HEK293 (cell line): ENCODE measurements at regions not wholly inside any gene's neighbourhood (a gene's known extent, or its start where the extent isn't known, plus 50 kb on each side); places are given as distances from the start of the nearest gene placed in this dataset.

Experiments used
- CTCF ChIA-PET: fragments of 350-600 bp; formaldehyde crosslinking; extraction: SDS; loops from one replicate; lab custom pipeline; 2021; ENCODE audit warnings: antibody characterized with exemption; lab: Yijun Ruan, JAX
- POLR2A ChIA-PET: fragments of 300-600 bp; formaldehyde crosslinking; extraction: SDS; loops from one replicate; lab custom pipeline; 2020; ENCODE audit warnings: antibody characterized with exemption, inconsistent platforms; lab: Yijun Ruan, JAX
- H3K27ac ChIP-seq: fragments of 200-500 bp; sonication (Bioruptor generic); 2 replicates; pipeline ENCODE4 v1.5.1; 2014; ENCODE audit warnings: low read depth, low read length, control low read depth, inconsistent platforms; ENCODE audit errors: extremely low read depth
- H3K36me3 ChIP-seq, 2 experiments: fragments of 200-500 bp in 1 of 2; sonication (Bioruptor generic) in 1 of 2; 1 replicate in 1 of 2; 2 replicates in 1 of 2; pipeline ENCODE4 v1.5.1; 2014 to 2017; ENCODE audit warnings: inconsistent platforms in 2 of 2, low read length in 2 of 2; ENCODE audit not compliant: control insufficient read depth in 2 of 2, insufficient read depth in 1 of 2
- H3K4me1 ChIP-seq: fragments of 200-500 bp; sonication (Bioruptor generic); 2 replicates; pipeline ENCODE4 v1.5.1; 2014; ENCODE audit warnings: mild to moderate bottlenecking, low read length, inconsistent platforms; ENCODE audit not compliant: control insufficient read depth, insufficient read depth
- H3K4me3 ChIP-seq: 2 replicates; pipeline ENCODE4 v1.5.1; 2011; ENCODE audit warnings: low read depth, mild to moderate bottlenecking, control low read depth, low read length, moderate library complexity
- H3K9me3 ChIP-seq: fragments of 200-500 bp; sonication (Bioruptor generic); 2 replicates; pipeline ENCODE4 v1.5.1; 2014; ENCODE audit warnings: low read depth, low read length, inconsistent platforms; ENCODE audit not compliant: control insufficient read depth, insufficient read depth
- AEBP2 ChIP-seq: fragments of 450-650 bp; formaldehyde crosslinking; IDR thresholded peaks from 2 replicates; pipeline ENCODE4 v1.5.1; 2016; ENCODE audit warnings: missing biosample characterization, missing genetic modification characterization, borderline replicate concordance
- FEZF1 ChIP-seq: fragments of 450-650 bp; formaldehyde crosslinking; IDR thresholded peaks from 2 replicates; pipeline ENCODE4 v1.5.1; 2016; ENCODE audit warnings: missing biosample characterization, missing genetic modification characterization
- TRIM28 ChIP-seq: IDR thresholded peaks from 2 replicates; pipeline ENCODE4 v1.6.1; 2011; ENCODE audit warnings: low read length, control low read depth, borderline replicate concordance
- ZBTB1 ChIP-seq: fragments of 450-650 bp; formaldehyde crosslinking; IDR thresholded peaks from 2 replicates; pipeline ENCODE4 v1.5.1; 2016; ENCODE audit warnings: missing biosample characterization, missing genetic modification characterization
- ZBTB17 ChIP-seq: fragments of 450-650 bp; formaldehyde crosslinking; IDR thresholded peaks from 2 replicates; pipeline ENCODE4 v1.5.1; 2016; ENCODE audit warnings: missing biosample characterization, missing genetic modification characterization
- ZNF133 ChIP-seq: fragments of 450-650 bp; formaldehyde crosslinking; IDR thresholded peaks from 2 replicates; pipeline ENCODE4 v1.5.1; 2016; ENCODE audit warnings: missing biosample characterization, missing genetic modification characterization
- ZNF239 ChIP-seq: fragments of 450-650 bp; formaldehyde crosslinking; IDR thresholded peaks from 2 replicates; pipeline ENCODE4 v1.5.1; 2016; ENCODE audit warnings: missing biosample characterization, missing genetic modification characterization
- ZNF548 ChIP-seq: fragments of 450-650 bp; formaldehyde crosslinking; IDR thresholded peaks from 2 replicates; pipeline ENCODE4 v1.5.1; 2016; ENCODE audit warnings: missing biosample characterization, missing genetic modification characterization
- ZNF561 ChIP-seq: fragments of 450-650 bp; IDR thresholded peaks from 2 replicates; pipeline ENCODE4 v1.5.1; 2018; ENCODE audit warnings: missing biosample characterization, missing genetic modification characterization, borderline replicate concordance
- ZNF580 ChIP-seq: fragments of 450-650 bp; formaldehyde crosslinking; IDR thresholded peaks from 2 replicates; pipeline ENCODE4 v1.5.1; 2016; ENCODE audit warnings: missing biosample characterization, missing genetic modification characterization
- ZNF623 ChIP-seq: fragments of 450-650 bp; formaldehyde crosslinking; IDR thresholded peaks from 2 replicates; pipeline ENCODE4 v1.5.1; 2016; ENCODE audit warnings: missing biosample characterization, missing genetic modification characterization
- ZNF626 ChIP-seq: fragments of 450-650 bp; sonication (Bioruptor Pico); formaldehyde crosslinking; IDR thresholded peaks from 2 replicates; pipeline ENCODE4 v1.5.1; 2018; ENCODE audit warnings: missing biosample characterization, missing genetic modification characterization, inconsistent platforms
- ZNF707 ChIP-seq: fragments of 450-650 bp; formaldehyde crosslinking; IDR thresholded peaks from 2 replicates; pipeline ENCODE4 v1.5.1; 2016; ENCODE audit warnings: missing biosample characterization, missing genetic modification characterization
- ZNF791 ChIP-seq: fragments of 450-650 bp; formaldehyde crosslinking; IDR thresholded peaks from 2 replicates; pipeline ENCODE4 v1.5.1; 2016; ENCODE audit warnings: missing biosample characterization, missing genetic modification characterization
- ZNF830 ChIP-seq: fragments of 450-650 bp; IDR thresholded peaks from 2 replicates; pipeline ENCODE4 v1.5.0; 2018; ENCODE audit warnings: missing biosample characterization, missing genetic modification characterization, low read depth, mild to moderate bottlenecking, moderate library complexity
- ZSCAN23 ChIP-seq: fragments of 450-650 bp; formaldehyde crosslinking; IDR thresholded peaks from 2 replicates; pipeline ENCODE4 v1.5.1; 2016; ENCODE audit warnings: missing biosample characterization, missing genetic modification characterization
- TF ChIP-seq, protein P1 (sequence below): fragments of 450-650 bp; IDR thresholded peaks from 2 replicates; pipeline ENCODE4 v1.5.1; 2018; ENCODE audit warnings: missing biosample characterization, missing genetic modification characterization
- TF ChIP-seq, protein P2 (sequence below): IDR thresholded peaks from 2 replicates; pipeline ENCODE4 v1.6.1; 2011; ENCODE audit warnings: mild to moderate bottlenecking, low read depth, low read length, borderline replicate concordance
- TF ChIP-seq, protein P3 (sequence below): fragments of 450-650 bp; formaldehyde crosslinking; IDR thresholded peaks from 2 replicates; pipeline ENCODE4 v1.5.1; 2016; ENCODE audit warnings: missing biosample characterization, missing genetic modification characterization

GRCh38 chr4:28251831-28252230 is 1391.2 kb downstream of the STIM2 start:
- POLR2A ChIA-PET: no interaction called here
- no peaks in the 10 kb centered on the region for H3K36me3 ChIP-seq
- no peaks in the 10 kb centered on the region for H3K4me1 ChIP-seq
- H3K4me3 ChIP-seq: no peak overlapping the region
- H3K27ac ChIP-seq: no peak overlapping the region
- no peak for TF ChIP-seq ZNF580 (tag by site-specific recombination)
- TF ChIP-seq ZNF707: no peak
- TF ChIP-seq, protein P1, sequence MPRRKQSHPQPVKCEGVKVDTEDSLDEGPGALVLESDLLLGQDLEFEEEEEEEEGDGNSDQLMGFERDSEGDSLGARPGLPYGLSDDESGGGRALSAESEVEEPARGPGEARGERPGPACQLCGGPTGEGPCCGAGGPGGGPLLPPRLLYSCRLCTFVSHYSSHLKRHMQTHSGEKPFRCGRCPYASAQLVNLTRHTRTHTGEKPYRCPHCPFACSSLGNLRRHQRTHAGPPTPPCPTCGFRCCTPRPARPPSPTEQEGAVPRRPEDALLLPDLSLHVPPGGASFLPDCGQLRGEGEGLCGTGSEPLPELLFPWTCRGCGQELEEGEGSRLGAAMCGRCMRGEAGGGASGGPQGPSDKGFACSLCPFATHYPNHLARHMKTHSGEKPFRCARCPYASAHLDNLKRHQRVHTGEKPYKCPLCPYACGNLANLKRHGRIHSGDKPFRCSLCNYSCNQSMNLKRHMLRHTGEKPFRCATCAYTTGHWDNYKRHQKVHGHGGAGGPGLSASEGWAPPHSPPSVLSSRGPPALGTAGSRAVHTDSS: no peak
- TF ChIP-seq ZSCAN23 (tag by site-specific recombination): no peak
- TF ChIP-seq, protein P2, sequence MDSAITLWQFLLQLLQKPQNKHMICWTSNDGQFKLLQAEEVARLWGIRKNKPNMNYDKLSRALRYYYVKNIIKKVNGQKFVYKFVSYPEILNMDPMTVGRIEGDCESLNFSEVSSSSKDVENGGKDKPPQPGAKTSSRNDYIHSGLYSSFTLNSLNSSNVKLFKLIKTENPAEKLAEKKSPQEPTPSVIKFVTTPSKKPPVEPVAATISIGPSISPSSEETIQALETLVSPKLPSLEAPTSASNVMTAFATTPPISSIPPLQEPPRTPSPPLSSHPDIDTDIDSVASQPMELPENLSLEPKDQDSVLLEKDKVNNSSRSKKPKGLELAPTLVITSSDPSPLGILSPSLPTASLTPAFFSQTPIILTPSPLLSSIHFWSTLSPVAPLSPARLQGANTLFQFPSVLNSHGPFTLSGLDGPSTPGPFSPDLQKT: no peak
- no peak for TF ChIP-seq FEZF1 (tag by site-specific recombination)
- no peak for TF ChIP-seq ZNF791 (tag by site-specific recombination)
- no peak for TF ChIP-seq ZNF548 (tag by site-specific recombination)
- TF ChIP-seq ZNF830 (tag by site-specific recombination): no peak
- TF ChIP-seq ZBTB17 (tag by site-specific recombination): no peak
- TF ChIP-seq, protein P3, sequence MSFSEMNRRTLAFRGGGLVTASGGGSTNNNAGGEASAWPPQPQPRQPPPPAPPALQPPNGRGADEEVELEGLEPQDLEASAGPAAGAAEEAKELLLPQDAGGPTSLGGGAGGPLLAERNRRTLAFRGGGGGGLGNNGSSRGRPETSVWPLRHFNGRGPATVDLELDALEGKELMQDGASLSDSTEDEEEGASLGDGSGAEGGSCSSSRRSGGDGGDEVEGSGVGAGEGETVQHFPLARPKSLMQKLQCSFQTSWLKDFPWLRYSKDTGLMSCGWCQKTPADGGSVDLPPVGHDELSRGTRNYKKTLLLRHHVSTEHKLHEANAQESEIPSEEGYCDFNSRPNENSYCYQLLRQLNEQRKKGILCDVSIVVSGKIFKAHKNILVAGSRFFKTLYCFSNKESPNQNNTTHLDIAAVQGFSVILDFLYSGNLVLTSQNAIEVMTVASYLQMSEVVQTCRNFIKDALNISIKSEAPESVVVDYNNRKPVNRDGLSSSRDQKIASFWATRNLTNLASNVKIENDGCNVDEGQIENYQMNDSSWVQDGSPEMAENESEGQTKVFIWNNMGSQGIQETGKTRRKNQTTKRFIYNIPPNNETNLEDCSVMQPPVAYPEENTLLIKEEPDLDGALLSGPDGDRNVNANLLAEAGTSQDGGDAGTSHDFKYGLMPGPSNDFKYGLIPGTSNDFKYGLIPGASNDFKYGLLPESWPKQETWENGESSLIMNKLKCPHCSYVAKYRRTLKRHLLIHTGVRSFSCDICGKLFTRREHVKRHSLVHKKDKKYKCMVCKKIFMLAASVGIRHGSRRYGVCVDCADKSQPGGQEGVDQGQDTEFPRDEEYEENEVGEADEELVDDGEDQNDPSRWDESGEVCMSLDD: no peak
- no peak for TF ChIP-seq ZNF239
- no peak for TF ChIP-seq TRIM28
- TF ChIP-seq ZNF133: no peak
- TF ChIP-seq ZNF561 (tag by site-specific recombination): no peak
- no peak for TF ChIP-seq ZBTB1 (tag by site-specific recombination)
- no peak for TF ChIP-seq ZNF626
- TF ChIP-seq ZNF623 (tag by site-specific recombination): no peak
- TF ChIP-seq, all 188 proteins: peak for 0
- H3K9me3 ChIP-seq: no peaks in the 10 kb centered on the region
- CTCF ChIA-PET: no interaction called here

DNA sequence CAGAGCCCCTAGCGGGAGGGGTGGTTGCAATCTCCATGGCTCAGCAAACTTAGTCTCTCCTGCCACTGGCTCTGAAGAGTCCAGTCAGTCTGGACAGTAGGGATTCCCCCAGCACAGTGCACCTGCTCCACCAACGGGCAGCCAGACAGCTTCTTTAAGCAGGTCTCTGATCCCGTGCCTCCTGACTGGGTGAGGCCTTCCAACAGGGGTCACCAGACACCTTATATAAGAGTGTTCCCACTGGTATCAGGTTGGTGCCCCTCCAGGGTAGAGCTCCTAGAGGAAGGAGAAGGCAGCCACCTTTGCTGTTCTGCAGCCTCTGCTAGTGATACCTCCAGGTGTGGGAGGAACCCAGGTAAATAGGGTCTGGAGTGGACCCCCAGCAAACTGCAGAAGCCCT is 1393.4 kb downstream of the STIM2 start:
- Histone ChIP-seq H3K9me3 (no peaks in the 10 kb centered on the region), H3K4me3 (no peak overlapping the region), H3K27ac (no peak overlapping the region), H3K4me1 (no peaks in the 10 kb centered on the region), H3K36me3 (no peaks in the 10 kb centered on the region)
- CTCF ChIA-PET: no interaction called here
- TF ChIP-seq AEBP2 (tag by site-specific recombination): no peak
- POLR2A ChIA-PET: no interaction called here
